Central memory CD8-positive, alpha-beta T cell (primary cell): ENCODE measurements at regions not wholly inside any gene's neighbourhood (a gene's known extent, or its start where the extent isn't known, plus 50 kb on each side); places are given as distances from the start of the nearest gene placed in this dataset.
"Not testable (repeated sequence)": the region's sequence is repeated elsewhere in the genome, so short reads cannot be mapped to it uniquely, and the experiment has no call there.

Source experiments
- ATAC-seq: fragments of 150-1000 bp; cut with Tn5 transposase; replicated peaks from 2 replicates; pipeline ENCODE4 v1.10.0; 2022; ENCODE audit warnings: mild to moderate bottlenecking, moderate FRiP score, moderate number of reproducible peaks; ENCODE audit not compliant: poor library complexity, severe bottlenecking; ENCODE audit errors: extremely low read depth
- DNase-seq, 2 donors: peaks; one replicate each; pipeline ENCODE4 v3.0.0; 2021; ENCODE audit warnings: low spot score in 2 of 2
- H3K27ac Mint-ChIP-seq: one replicate; pipeline ENCODE4 v1.8.0; 2022; ENCODE audit warnings: low read depth, mild to moderate bottlenecking, moderate library complexity, mixed read lengths
- H3K27me3 Mint-ChIP-seq: one replicate; pipeline ENCODE4 v1.8.0; 2022; ENCODE audit warnings: mixed read lengths
- H3K36me3 Mint-ChIP-seq: one replicate; pipeline ENCODE4 v1.8.0; 2022; ENCODE audit warnings: mild to moderate bottlenecking, moderate library complexity, mixed read lengths; ENCODE audit not compliant: insufficient read depth
- H3K4me1 Mint-ChIP-seq: one replicate; pipeline ENCODE4 v1.8.0; 2022; ENCODE audit warnings: mixed read lengths
- H3K4me3 Mint-ChIP-seq: one replicate; pipeline ENCODE4 v1.8.0; 2022; ENCODE audit warnings: mild to moderate bottlenecking, moderate library complexity, mixed read lengths
- H3K9me3 Mint-ChIP-seq: one replicate; pipeline ENCODE4 v1.8.0; 2022; ENCODE audit warnings: mixed read lengths

- peaks cover 43% of the 10 kb centered on the region for H3K27me3 Mint-ChIP-seq
- no peak overlapping the region for H3K4me3 Mint-ChIP-seq
- no peak for ATAC-seq
- DNase-seq: no peak
- peaks cover 5% of the 10 kb centered on the region for H3K4me1 Mint-ChIP-seq
- H3K36me3 Mint-ChIP-seq: no peaks in the 10 kb centered on the region
- no peak overlapping the region for H3K27ac Mint-ChIP-seq
- H3K9me3 Mint-ChIP-seq: peaks cover 12% of the 10 kb centered on the region
Observed at GRCh38 chr14:105774001-105774400, 247.6 kb downstream of the TMEM121 start.

- H3K27me3 Mint-ChIP-seq: peaks cover 43% of the 10 kb centered on the region
- H3K27ac Mint-ChIP-seq, H3K36me3 Mint-ChIP-seq, ATAC-seq, DNase-seq, H3K4me3 Mint-ChIP-seq, H3K4me1 Mint-ChIP-seq: not testable (repeated sequence)
- peaks cover 19% of the 10 kb centered on the region for H3K9me3 Mint-ChIP-seq
Observed at GRCh38 chr14:105774585-105775348, 248.4 kb downstream of the TMEM121 start.

- ATAC-seq, H3K36me3 Mint-ChIP-seq, H3K4me1 Mint-ChIP-seq, H3K27ac Mint-ChIP-seq, H3K4me3 Mint-ChIP-seq, DNase-seq: not testable (repeated sequence)
- H3K9me3 Mint-ChIP-seq: peaks cover 26% of the 10 kb centered on the region
- H3K27me3 Mint-ChIP-seq: peaks cover 43% of the 10 kb centered on the region
Observed at GRCh38 chr14:105775349-105775923, 249.1 kb downstream of the TMEM121 start.

- DNase-seq, H3K27ac Mint-ChIP-seq, ATAC-seq, H3K36me3 Mint-ChIP-seq, H3K4me1 Mint-ChIP-seq, H3K4me3 Mint-ChIP-seq: not testable (repeated sequence)
- Mint-ChIP-seq H3K27me3 (peaks cover 43% of the 10 kb centered on the region), H3K9me3 (peaks cover 29% of the 10 kb centered on the region)
Observed at GRCh38 chr14:105776112-105776511, 249.7 kb downstream of the TMEM121 start.

- H3K27me3 Mint-ChIP-seq: peaks cover 49% of the 10 kb centered on the region
- peaks cover 36% of the 10 kb centered on the region for H3K9me3 Mint-ChIP-seq
- H3K27ac Mint-ChIP-seq: no peak overlapping the region
- peaks cover 2% of the 10 kb centered on the region for H3K36me3 Mint-ChIP-seq
- ATAC-seq: no peak
- no peak for DNase-seq
- H3K4me1 Mint-ChIP-seq: peaks cover 5% of the 10 kb centered on the region
- no peak overlapping the region for H3K4me3 Mint-ChIP-seq
Observed at GRCh38 chr14:105776924-105777323, 250.5 kb downstream of the TMEM121 start.

GRCh38 chr14:105783707-105784106 is 257.3 kb downstream of the TMEM121 start:
- peaks cover 40% of the 10 kb centered on the region for H3K27me3 Mint-ChIP-seq
- H3K9me3 Mint-ChIP-seq: peaks cover 27% of the 10 kb centered on the region
- no peak for ATAC-seq
- H3K36me3 Mint-ChIP-seq: peaks cover 6% of the 10 kb centered on the region
- no peak overlapping the region for H3K4me3 Mint-ChIP-seq
- no peak for DNase-seq
- no peak overlapping the region for H3K27ac Mint-ChIP-seq
- H3K4me1 Mint-ChIP-seq: no peaks in the 10 kb centered on the region

- no peak for DNase-seq
- peaks cover 87% of the 10 kb centered on the region for H3K27me3 Mint-ChIP-seq
- H3K9me3 Mint-ChIP-seq: peaks cover 5% of the 10 kb centered on the region
- no peak overlapping the region for H3K4me3 Mint-ChIP-seq
- no peaks in the 10 kb centered on the region for H3K4me1 Mint-ChIP-seq
- no peak for ATAC-seq
- H3K27ac Mint-ChIP-seq: no peak overlapping the region
- H3K36me3 Mint-ChIP-seq: no peaks in the 10 kb centered on the region
Observed at GRCh38 chr14:105793836-105794235, 267.5 kb downstream of the TMEM121 start.

- H3K27ac Mint-ChIP-seq: no peak overlapping the region
- H3K4me3 Mint-ChIP-seq: no peak overlapping the region
- peaks cover 65% of the 10 kb centered on the region for H3K27me3 Mint-ChIP-seq
- H3K9me3 Mint-ChIP-seq: peaks cover 5% of the 10 kb centered on the region
- no peaks in the 10 kb centered on the region for H3K36me3 Mint-ChIP-seq
- H3K4me1 Mint-ChIP-seq: no peaks in the 10 kb centered on the region
- no peak for DNase-seq
- no peak for ATAC-seq
Observed at GRCh38 chr14:105797546-105797945, 271.2 kb downstream of the TMEM121 start.

- H3K27me3 Mint-ChIP-seq: peaks cover 22% of the 10 kb centered on the region
Observed at GRCh38 chr14:105805701-105806100, 279.3 kb downstream of the TMEM121 start.

GRCh38 chr14:105806568-105806967 is 280.2 kb downstream of the TMEM121 start:
- Mint-ChIP-seq H3K9me3 (peaks cover 6% of the 10 kb centered on the region), H3K4me1 (no peaks in the 10 kb centered on the region), H3K4me3 (no peak overlapping the region), H3K27ac (no peak overlapping the region), H3K27me3 (peaks cover 31% of the 10 kb centered on the region), H3K36me3 (no peaks in the 10 kb centered on the region)
- DNase-seq (no peak), ATAC-seq (no peak)

More at GRCh38 chr14:105805701-105806100, 279.3 kb downstream of the TMEM121 start:
- peaks cover 4% of the 10 kb centered on the region for H3K9me3 Mint-ChIP-seq
- H3K27ac Mint-ChIP-seq: no peak overlapping the region
- ATAC-seq (no peak), DNase-seq (no peak)
- H3K4me1 Mint-ChIP-seq: no peaks in the 10 kb centered on the region
- no peak overlapping the region for H3K4me3 Mint-ChIP-seq
- H3K36me3 Mint-ChIP-seq: no peaks in the 10 kb centered on the region

- Mint-ChIP-seq H3K27ac (no peak overlapping the region), H3K9me3 (peaks cover 5% of the 10 kb centered on the region), H3K4me3 (no peak overlapping the region), H3K27me3 (peaks cover 61% of the 10 kb centered on the region), H3K4me1 (no peaks in the 10 kb centered on the region), H3K36me3 (peaks cover 1% of the 10 kb centered on the region)
- DNase-seq (no peak), ATAC-seq (peak; percentile 36)
Observed at GRCh38 chr14:105817971-105818711, 291.8 kb downstream of the TMEM121 start.

GRCh38 chr14:105818712-105819005 is 292.3 kb downstream of the TMEM121 start:
- Mint-ChIP-seq H3K4me3 (no peak overlapping the region), H3K9me3 (peaks cover 5% of the 10 kb centered on the region), H3K27me3 (peaks cover 61% of the 10 kb centered on the region), H3K27ac (no peak overlapping the region), H3K4me1 (no peaks in the 10 kb centered on the region), H3K36me3 (peaks cover 1% of the 10 kb centered on the region)
- DNase-seq: no peak
- ATAC-seq: no peak

GRCh38 chr14:105830171-105830570 is 303.8 kb downstream of the TMEM121 start:
- Mint-ChIP-seq H3K36me3 (peaks cover 2% of the 10 kb centered on the region), H3K4me1 (no peaks in the 10 kb centered on the region), H3K4me3 (no peak overlapping the region), H3K27me3 (peaks cover 65% of the 10 kb centered on the region), H3K27ac (no peak overlapping the region), H3K9me3 (no peaks in the 10 kb centered on the region)
- DNase-seq (no peak), ATAC-seq (no peak)
